HG03175 (cell line): ENCODE measurements at regions not wholly inside any gene's neighbourhood (a gene's known extent, or its start where the extent isn't known, plus 50 kb on each side); places are given as distances from the start of the nearest gene placed in this dataset.

ENCODE experiments used
- ATAC-seq: cut with Tn5 transposase; IDR thresholded peaks from one replicate; pipeline ENCODE4 v1.9.1; 2021; ENCODE audit warnings: mild to moderate bottlenecking, moderate library complexity; ENCODE audit not compliant: unreplicated experiment

- ATAC-seq: no peak
These were observed 265.9 kb downstream of the PRDM2 start for GRCh38 chr1:13965770-13966398.

GRCh38 chr1:13967707-13968106, 267.7 kb downstream of the PRDM2 start:
- ATAC-seq: no peak

- ATAC-seq: no peak
These were observed 268.4 kb downstream of the PRDM2 start for GRCh38 chr1:13968361-13968760.

GRCh38 chr1:13970631-13971247, 270.8 kb downstream of the PRDM2 start:
- ATAC-seq: no peak

- no peak for ATAC-seq
These were observed 276.5 kb downstream of the PRDM2 start for GRCh38 chr1:13976485-13976884.

- no peak for ATAC-seq
These were observed 281.2 kb downstream of the PRDM2 start for GRCh38 chr1:13981142-13981541.

GRCh38 chr1:13983393-13983792, 283.4 kb downstream of the PRDM2 start:
- ATAC-seq: no peak

- ATAC-seq: no peak
These were observed 291.0 kb downstream of the PRDM2 start for GRCh38 chr1:13990939-13991338.

- no peak for ATAC-seq
These were observed 292.7 kb downstream of the PRDM2 start for GRCh38 chr1:13992489-13993285.

GRCh38 chr1:13994386-13994785, 294.4 kb downstream of the PRDM2 start:
- no peak for ATAC-seq

- ATAC-seq: no peak
These were observed 296.3 kb downstream of the PRDM2 start for GRCh38 chr1:13996334-13996733.

GRCh38 chr1:14003552-14003951, 303.6 kb downstream of the PRDM2 start:
- no peak for ATAC-seq

- no peak for ATAC-seq
These were observed 309.6 kb downstream of the PRDM2 start for GRCh38 chr1:14009582-14009981.

GRCh38 chr1:14010476-14010875, 310.5 kb downstream of the PRDM2 start:
- ATAC-seq: no peak

- ATAC-seq: no peak
These were observed 311.1 kb downstream of the PRDM2 start for GRCh38 chr1:14011132-14011531.

GRCh38 chr1:14011888-14012287, 311.9 kb downstream of the PRDM2 start:
- ATAC-seq: no peak

GRCh38 chr1:14014929-14015328, 314.9 kb downstream of the PRDM2 start:
- ATAC-seq: no peak

GRCh38 chr1:14015917-14016316, 315.9 kb downstream of the PRDM2 start:
- no peak for ATAC-seq

- no peak for ATAC-seq
These were observed 317.6 kb downstream of the PRDM2 start for GRCh38 chr1:14017531-14017961.

GRCh38 chr1:14019461-14019860, 319.5 kb downstream of the PRDM2 start:
- ATAC-seq: no peak

GRCh38 chr1:14020006-14020405, 320.0 kb downstream of the PRDM2 start:
- ATAC-seq: no peak

- ATAC-seq: no peak
These were observed 327.1 kb downstream of the PRDM2 start for GRCh38 chr1:14027099-14027498.
